ENCODE measurements at regions not wholly inside any gene's neighbourhood (a gene's known extent, or its start where the extent isn't known, plus 50 kb on each side); places are given as distances from the start of the nearest gene placed in this dataset.
"Not testable (repeated sequence)": the region's sequence is repeated elsewhere in the genome, so short reads cannot be mapped to it uniquely, and the experiment has no call there.

GRCh38 chr2:134061066-134061465, 192.8 kb upstream of the MGAT5 start:
- ChIA-PET CTCF (interaction anchor here (1.1 kb wide), 1 partner anchor 14 kb away, joined by 4 read pairs; no protein-coding TSS in a partner anchor), POLR2A (interaction anchor here (0.7 kb wide), 1 partner anchor 42 kb away, joined by 3 read pairs; no protein-coding TSS in a partner anchor)
- H3K9me3 ChIP-seq; H2AFZ ChIP-seq (ENCODE audit: low read depth); DNase-seq; H4K20me1 ChIP-seq (ENCODE audit: insufficient read depth); H3K4me1 ChIP-seq (ENCODE audit: control insufficient read depth in 1 of 2, insufficient read depth in 2 of 2, low read depth in 1 of 2, low read length in 1 of 2); H3K27me3 ChIP-seq (ENCODE audit: insufficient read depth); H3K27ac ChIP-seq (ENCODE audit: low read depth in 2 of 2, low read length in 1 of 2); H3F3A ChIP-seq (replicated peaks; ENCODE audit: insufficient read depth); H3K4me2 ChIP-seq; H3K4me3 ChIP-seq (ENCODE audit: low read depth in 2 of 2, low read length in 1 of 2); H3K9ac ChIP-seq; H3K36me3 ChIP-seq (replicated peaks in 1 of 2; ENCODE audit: control insufficient read depth in 1 of 2, insufficient read depth in 2 of 2, low read length in 1 of 2); H3K9me2 ChIP-seq; H3K79me2 ChIP-seq (ENCODE audit: insufficient read depth): not testable (repeated sequence)
- 27% methylated on average over 8 of the region's 8 CpGs for WGBS (ENCODE audit: low lambda C conversion rate)

- CTCF ChIA-PET, result interaction anchor here (1.1 kb wide), 1 partner anchor 13 kb away, joined by 4 read pairs; no protein-coding TSS in a partner anchor
- not testable (repeated sequence) for H3K79me2 ChIP-seq (ENCODE audit: insufficient read depth)
Measured at GRCh38 chr2:134062235-134062634, 191.6 kb upstream of the MGAT5 start.

GRCh38 chr2:134063916-134064315, 190.0 kb upstream of the MGAT5 start:
- H3K9me2 ChIP-seq; H3K79me2 ChIP-seq (ENCODE audit: insufficient read depth); POLR2A ChIA-PET; H3K36me3 ChIP-seq (replicated peaks in 1 of 2; ENCODE audit: control insufficient read depth in 1 of 2, insufficient read depth in 2 of 2, low read length in 1 of 2); H3K9me3 ChIP-seq; H3K4me3 ChIP-seq (ENCODE audit: low read depth in 2 of 2, low read length in 1 of 2); DNase-seq; H3K27ac ChIP-seq (ENCODE audit: low read depth in 2 of 2, low read length in 1 of 2); CTCF ChIA-PET; H2AFZ ChIP-seq (ENCODE audit: low read depth); H3F3A ChIP-seq (replicated peaks; ENCODE audit: insufficient read depth); H4K20me1 ChIP-seq (ENCODE audit: insufficient read depth); H3K4me2 ChIP-seq; H3K27me3 ChIP-seq (ENCODE audit: insufficient read depth); H3K9ac ChIP-seq; H3K4me1 ChIP-seq (ENCODE audit: control insufficient read depth in 1 of 2, insufficient read depth in 2 of 2, low read depth in 1 of 2, low read length in 1 of 2): not testable (repeated sequence)
- WGBS (ENCODE audit: low lambda C conversion rate), result 80% methylated on average over 2 of the region's 27 CpGs

More at GRCh38 chr2:134062235-134062634, 191.6 kb upstream of the MGAT5 start:
- H3K9me3 ChIP-seq; H3K4me3 ChIP-seq (ENCODE audit: low read depth in 2 of 2, low read length in 1 of 2); H3K9ac ChIP-seq; DNase-seq; H3K27ac ChIP-seq (ENCODE audit: low read depth in 2 of 2, low read length in 1 of 2); POLR2A ChIA-PET; H3F3A ChIP-seq (replicated peaks; ENCODE audit: insufficient read depth); H3K9me2 ChIP-seq; H3K36me3 ChIP-seq (replicated peaks in 1 of 2; ENCODE audit: control insufficient read depth in 1 of 2, insufficient read depth in 2 of 2, low read length in 1 of 2); H4K20me1 ChIP-seq (ENCODE audit: insufficient read depth); H3K4me1 ChIP-seq (ENCODE audit: control insufficient read depth in 1 of 2, insufficient read depth in 2 of 2, low read depth in 1 of 2, low read length in 1 of 2); H3K27me3 ChIP-seq (ENCODE audit: insufficient read depth); H2AFZ ChIP-seq (ENCODE audit: low read depth); H3K4me2 ChIP-seq: not testable (repeated sequence)
- WGBS (ENCODE audit: low lambda C conversion rate), result 2% methylated on average over 3 of the region's 3 CpGs

- Histone ChIP-seq H3K27me3 (ENCODE audit: insufficient read depth) (no peaks in the 10 kb centered on the region), H3K36me3 (replicated peaks in 1 of 2; ENCODE audit: control insufficient read depth in 1 of 2, insufficient read depth in 2 of 2, low read length in 1 of 2) (no peaks in the 10 kb centered on the region), H3F3A (replicated peaks; ENCODE audit: insufficient read depth) (no peaks in the 10 kb centered on the region), H3K79me2 (ENCODE audit: insufficient read depth) (no peaks in the 10 kb centered on the region), H3K4me2 (no peak overlapping the region), H2AFZ (ENCODE audit: low read depth) (no peak overlapping the region), H3K9me3 (no peaks in the 10 kb centered on the region), H3K27ac (ENCODE audit: low read depth in 2 of 2, low read length in 1 of 2) (no peak overlapping the region), H3K9ac (no peak overlapping the region), H4K20me1 (ENCODE audit: insufficient read depth) (no peaks in the 10 kb centered on the region), H3K4me1 (ENCODE audit: control insufficient read depth in 1 of 2, insufficient read depth in 2 of 2, low read depth in 1 of 2, low read length in 1 of 2) (no peaks in the 10 kb centered on the region), H3K9me2 (no peaks in the 10 kb centered on the region), H3K4me3 (ENCODE audit: low read depth in 2 of 2, low read length in 1 of 2) (no peak overlapping the region)
- no peak for TF ChIP-seq TCF12 (IDR thresholded peaks at IDR 0.05)
- no peak for TF ChIP-seq MAX (IDR thresholded peaks at IDR 0.05; ENCODE audit: low read depth)
- CTCF ChIA-PET, result no interaction called here
- 65% methylated on average over 6 of the region's 6 CpGs for WGBS (ENCODE audit: low lambda C conversion rate)
- POLR2A ChIA-PET, result no interaction called here
- DNase-seq, result no peak
Measured at GRCh38 chr2:134070281-134070741, 183.6 kb upstream of the MGAT5 start.
